Neural progenitor cell (in vitro differentiated cells): ENCODE measurements at regions not wholly inside any gene's neighbourhood (a gene's known extent, or its start where the extent isn't known, plus 50 kb on each side); places are given as distances from the start of the nearest gene placed in this dataset.
"Not testable (repeated sequence)": the region's sequence is repeated elsewhere in the genome, so short reads cannot be mapped to it uniquely, and the experiment has no call there.

Experiments
- DNase-seq: peaks from one replicate; pipeline ENCODE4 v3.0.0-alpha.2; 2016; ENCODE audit warnings: low spot score
- H2AFZ ChIP-seq: fragments of 200-600 bp; sonication (generic); replicated peaks from 2 replicates; pipeline ENCODE4 v1.6.1; 2016; ENCODE audit warnings: antibody characterized with exemption
- H3F3A ChIP-seq: fragments of 200-600 bp; sonication (generic); 2 replicates; pipeline ENCODE4 v1.6.1; 2016; ENCODE audit warnings: antibody characterized with exemption, low read depth
- H3K27ac ChIP-seq: fragments of 200-600 bp; sonication (generic); 2 replicates; pipeline ENCODE4 v1.5.1; 2016; ENCODE audit warnings: mild to moderate bottlenecking
- H3K27me3 ChIP-seq: fragments of 200-600 bp; sonication (generic); 2 replicates; pipeline ENCODE4 v1.6.1; 2016; ENCODE audit warnings: mild to moderate bottlenecking, moderate library complexity
- H3K36me3 ChIP-seq: fragments of 200-600 bp; sonication (generic); 2 replicates; pipeline ENCODE4 v1.5.1; 2016
- H3K4me1 ChIP-seq: fragments of 200-600 bp; sonication (generic); 2 replicates; pipeline ENCODE4 v1.6.1; 2016; ENCODE audit warnings: mixed run types
- H3K4me2 ChIP-seq: fragments of 200-600 bp; sonication (generic); 2 replicates; pipeline ENCODE4 v1.6.1; 2016
- H3K4me3 ChIP-seq: fragments of 200-600 bp; sonication (generic); 2 replicates; pipeline ENCODE4 v1.5.1; 2016
- H3K79me2 ChIP-seq: fragments of 200-600 bp; sonication (generic); 2 replicates; pipeline ENCODE4 v1.6.1; 2016; ENCODE audit warnings: low read depth
- H3K9ac ChIP-seq: fragments of 200-600 bp; sonication (generic); 2 replicates; pipeline ENCODE4 v1.6.1; 2016
- H3K9me3 ChIP-seq: fragments of 200-600 bp; sonication (generic); 2 replicates; pipeline ENCODE4 v1.5.1; 2016; ENCODE audit warnings: low read depth
- H4K20me1 ChIP-seq: fragments of 200-600 bp; sonication (generic); 2 replicates; pipeline ENCODE4 v1.6.1; 2016; ENCODE audit warnings: low read depth
- H3K27ac Mint-ChIP-seq: 3 replicates; pipeline ENCODE4 v1.8.0; 2021; ENCODE audit warnings: mixed read lengths
- H3K27me3 Mint-ChIP-seq: 2 replicates; pipeline ENCODE4 v1.8.0; 2022; ENCODE audit warnings: low read depth, mild to moderate bottlenecking, inconsistent platforms, moderate library complexity, mixed read lengths; ENCODE audit not compliant: insufficient read depth
- H3K36me3 Mint-ChIP-seq: 3 replicates; pipeline ENCODE4 v1.8.0; 2021; ENCODE audit warnings: mixed read lengths
- H3K4me1 Mint-ChIP-seq: 3 replicates; pipeline ENCODE4 v1.8.0; 2021; ENCODE audit warnings: mixed read lengths
- H3K4me3 Mint-ChIP-seq: 3 replicates; pipeline ENCODE4 v1.8.0; 2021; ENCODE audit warnings: mild to moderate bottlenecking, moderate library complexity, mixed read lengths
- H3K9me3 Mint-ChIP-seq: 3 replicates; pipeline ENCODE4 v1.8.0; 2020; ENCODE audit warnings: mixed read lengths
- EZH2 ChIP-seq: fragments of 200-600 bp; sonication (generic); IDR thresholded peaks from 2 replicates; pipeline ENCODE4 v1.6.1; 2017; ENCODE audit warnings: antibody characterized with exemption, mild to moderate bottlenecking, moderate library complexity
- EZH2phosphoT487 ChIP-seq: fragments of 200-600 bp; sonication (generic); IDR thresholded peaks from 2 replicates; pipeline ENCODE4 v1.6.1; 2017; ENCODE audit warnings: antibody characterized with exemption
- TF ChIP-seq, protein P1 (sequence below): fragments of 200-600 bp; sonication (generic); IDR thresholded peaks from 2 replicates; pipeline ENCODE4 v1.5.1; 2017; ENCODE audit warnings: antibody characterized with exemption, mild to moderate bottlenecking

DNA sequence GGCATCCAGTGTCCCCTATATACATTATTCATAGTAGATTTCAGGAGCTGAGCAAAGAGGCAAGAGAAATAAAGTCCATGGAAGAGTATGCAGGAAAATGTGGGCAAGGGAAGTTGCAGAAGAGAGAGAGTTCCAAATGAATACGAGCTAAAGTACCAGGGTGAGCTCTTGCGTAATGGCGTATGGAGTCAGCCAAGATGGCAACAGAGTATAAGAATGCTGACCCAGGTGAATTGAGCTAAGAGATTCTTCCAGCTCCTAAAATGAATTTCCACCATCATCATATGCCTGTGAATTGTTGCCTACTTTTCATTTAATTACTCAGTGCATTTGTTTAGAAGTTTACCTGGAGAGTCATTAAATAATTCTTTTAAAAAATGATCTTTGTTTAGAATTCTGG, 153.2 kb upstream of the CNTNAP4 start:
- H3K9me3 ChIP-seq = no peaks in the 10 kb centered on the region
- no peak overlapping the region for H3K27ac ChIP-seq
- no peak overlapping the region for H3K9ac ChIP-seq
- no peak overlapping the region for H3K4me2 ChIP-seq
- H3K4me3 ChIP-seq = no peak overlapping the region
- TF ChIP-seq EZH2phosphoT487 (no peak), EZH2 (no peak)
- TF ChIP-seq, protein P1, sequence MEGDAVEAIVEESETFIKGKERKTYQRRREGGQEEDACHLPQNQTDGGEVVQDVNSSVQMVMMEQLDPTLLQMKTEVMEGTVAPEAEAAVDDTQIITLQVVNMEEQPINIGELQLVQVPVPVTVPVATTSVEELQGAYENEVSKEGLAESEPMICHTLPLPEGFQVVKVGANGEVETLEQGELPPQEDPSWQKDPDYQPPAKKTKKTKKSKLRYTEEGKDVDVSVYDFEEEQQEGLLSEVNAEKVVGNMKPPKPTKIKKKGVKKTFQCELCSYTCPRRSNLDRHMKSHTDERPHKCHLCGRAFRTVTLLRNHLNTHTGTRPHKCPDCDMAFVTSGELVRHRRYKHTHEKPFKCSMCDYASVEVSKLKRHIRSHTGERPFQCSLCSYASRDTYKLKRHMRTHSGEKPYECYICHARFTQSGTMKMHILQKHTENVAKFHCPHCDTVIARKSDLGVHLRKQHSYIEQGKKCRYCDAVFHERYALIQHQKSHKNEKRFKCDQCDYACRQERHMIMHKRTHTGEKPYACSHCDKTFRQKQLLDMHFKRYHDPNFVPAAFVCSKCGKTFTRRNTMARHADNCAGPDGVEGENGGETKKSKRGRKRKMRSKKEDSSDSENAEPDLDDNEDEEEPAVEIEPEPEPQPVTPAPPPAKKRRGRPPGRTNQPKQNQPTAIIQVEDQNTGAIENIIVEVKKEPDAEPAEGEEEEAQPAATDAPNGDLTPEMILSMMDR = no peak
- no peaks in the 10 kb centered on the region for H3K4me1 ChIP-seq
- Mint-ChIP-seq H3K27me3 (no peaks in the 10 kb centered on the region), H3K4me3 (no peak overlapping the region), H3K9me3 (no peaks in the 10 kb centered on the region), H3K4me1 (no peaks in the 10 kb centered on the region), H3K27ac (no peak overlapping the region), H3K36me3 (no peaks in the 10 kb centered on the region)
- no peaks in the 10 kb centered on the region for H3F3A ChIP-seq
- H3K36me3 ChIP-seq = no peaks in the 10 kb centered on the region
- no peaks in the 10 kb centered on the region for H4K20me1 ChIP-seq
- peak overlapping the region; percentile 9 for H2AFZ ChIP-seq
- H3K27me3 ChIP-seq = no peaks in the 10 kb centered on the region
- H3K79me2 ChIP-seq = no peaks in the 10 kb centered on the region
- no peak for DNase-seq

DNA sequence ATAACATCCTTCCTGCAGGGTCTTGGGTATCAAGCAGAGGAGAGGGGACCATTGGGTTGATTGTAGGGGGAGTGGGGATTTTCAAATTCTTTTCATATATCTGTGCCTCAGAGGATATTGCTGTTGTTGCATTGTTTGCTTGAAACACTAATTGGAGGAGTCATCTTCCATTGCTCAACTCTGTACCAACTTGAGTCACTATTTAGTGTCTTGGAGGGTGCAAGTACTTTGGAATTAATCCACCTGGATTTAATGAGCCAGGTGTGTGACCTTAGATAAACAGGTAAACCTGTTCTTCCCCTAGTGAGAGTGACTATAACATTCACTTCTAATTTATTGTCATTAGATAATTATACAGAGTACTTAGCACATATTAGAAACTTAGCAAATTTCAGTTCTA, 151.3 kb upstream of the CNTNAP4 start:
- Mint-ChIP-seq H3K9me3 (no peaks in the 10 kb centered on the region), H3K4me3 (no peak overlapping the region), H3K27me3 (no peaks in the 10 kb centered on the region), H3K4me1 (no peaks in the 10 kb centered on the region), H3K36me3 (no peaks in the 10 kb centered on the region), H3K27ac (no peak overlapping the region)
- no peak for TF ChIP-seq EZH2
- no peak for TF ChIP-seq EZH2phosphoT487
- TF ChIP-seq, protein P1 = no peak
- H3K4me3 ChIP-seq = no peak overlapping the region
- no peak for DNase-seq
- no peaks in the 10 kb centered on the region for H3K79me2 ChIP-seq
- H3K9me3 ChIP-seq = no peaks in the 10 kb centered on the region
- H4K20me1 ChIP-seq = no peaks in the 10 kb centered on the region
- no peaks in the 10 kb centered on the region for H3K4me1 ChIP-seq
- H3K36me3 ChIP-seq = no peaks in the 10 kb centered on the region
- H3K27ac ChIP-seq = no peak overlapping the region
- no peaks in the 10 kb centered on the region for H3K27me3 ChIP-seq
- H3F3A ChIP-seq = no peaks in the 10 kb centered on the region
- H3K9ac ChIP-seq = no peak overlapping the region
- no peak overlapping the region for H2AFZ ChIP-seq
- H3K4me2 ChIP-seq = no peak overlapping the region

DNA sequence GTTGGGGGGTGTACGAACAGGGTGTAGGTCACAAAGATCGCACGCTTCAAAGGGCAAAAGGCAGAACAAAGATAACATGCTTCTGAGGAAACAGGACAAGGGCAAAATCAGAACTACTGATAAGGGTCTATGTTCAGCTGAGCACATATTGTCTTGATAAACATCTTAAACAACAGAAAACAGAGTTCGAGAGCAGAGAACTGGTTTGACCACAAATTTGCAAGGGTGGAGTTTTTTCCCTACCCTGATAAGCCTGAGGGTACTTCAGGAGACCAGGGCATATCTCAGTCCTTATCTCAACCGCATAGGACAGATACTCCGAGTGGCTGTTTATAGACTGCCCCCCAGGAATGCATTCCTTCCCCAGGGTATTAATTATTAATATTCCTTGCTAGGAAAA, 139.1 kb upstream of the CNTNAP4 start:
- H3K27me3 Mint-ChIP-seq, H3K36me3 Mint-ChIP-seq, H3K9me3 Mint-ChIP-seq, H3K4me3 Mint-ChIP-seq, H3K4me3 ChIP-seq, H3F3A ChIP-seq, H3K27ac Mint-ChIP-seq, H3K36me3 ChIP-seq, H3K27ac ChIP-seq, DNase-seq, H3K4me2 ChIP-seq, H3K4me1 ChIP-seq, H3K9me3 ChIP-seq, H3K9ac ChIP-seq, H3K79me2 ChIP-seq, H4K20me1 ChIP-seq, H2AFZ ChIP-seq, H3K27me3 ChIP-seq: not testable (repeated sequence)
- peaks cover 10% of the 10 kb centered on the region for H3K4me1 Mint-ChIP-seq

DNA sequence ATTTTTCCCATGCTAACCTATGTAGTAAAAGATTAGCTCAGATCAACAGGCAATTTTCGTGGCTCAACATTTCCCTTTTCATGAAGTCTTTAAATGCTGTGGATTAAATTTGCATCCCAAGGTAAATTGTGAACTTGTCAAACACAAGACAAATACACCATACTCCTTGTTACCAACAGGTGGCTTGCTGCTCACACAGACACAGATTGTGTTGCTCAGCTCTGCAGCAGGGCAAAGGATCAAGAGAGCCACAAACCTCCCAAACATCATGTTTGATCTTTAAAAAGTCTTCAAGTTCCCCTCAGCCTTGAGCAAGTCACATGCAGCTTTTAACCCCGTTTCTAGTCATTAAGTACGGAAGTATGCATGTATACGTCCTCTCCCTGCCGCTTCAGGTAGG, 119.6 kb upstream of the CNTNAP4 start:
- Histone ChIP-seq H3K27me3 (no peaks in the 10 kb centered on the region), H2AFZ (no peak overlapping the region), H3K79me2 (no peaks in the 10 kb centered on the region), H3K9ac (no peak overlapping the region), H3K4me3 (no peak overlapping the region), H3K36me3 (no peaks in the 10 kb centered on the region), H3K4me1 (no peaks in the 10 kb centered on the region), H3F3A (no peaks in the 10 kb centered on the region), H3K9me3 (no peaks in the 10 kb centered on the region), H3K27ac (no peak overlapping the region), H3K4me2 (no peak overlapping the region), H4K20me1 (no peaks in the 10 kb centered on the region)
- TF ChIP-seq EZH2 = no peak
- TF ChIP-seq, protein P1 = peak; percentile 34
- Mint-ChIP-seq H3K36me3 (no peaks in the 10 kb centered on the region), H3K27ac (no peak overlapping the region), H3K9me3 (no peaks in the 10 kb centered on the region), H3K4me3 (no peak overlapping the region), H3K4me1 (no peaks in the 10 kb centered on the region), H3K27me3 (no peaks in the 10 kb centered on the region)
- DNase-seq = peak; percentile 16
